ENCODE measurements at regions not wholly inside any gene's neighbourhood (a gene's known extent, or its start where the extent isn't known, plus 50 kb on each side); places are given as distances from the start of the nearest gene placed in this dataset.

GRCh38 chr3:23656199-23656598 is 149.6 kb upstream of the UBE2E1 start:
- Histone ChIP-seq H3K4me1 (ENCODE audit: control insufficient read depth, extremely low read depth, insufficient read depth, low read length) (no peaks in the 10 kb centered on the region), H3K79me2 (ENCODE audit: control insufficient read depth, insufficient read depth, low read length) (no peaks in the 10 kb centered on the region), H3K9ac (ENCODE audit: control insufficient read depth, extremely low read depth, insufficient read depth, low read length) (no peak overlapping the region), H3K9me1 (ENCODE audit: control insufficient read depth, extremely low read depth, insufficient read depth, low read length) (no peaks in the 10 kb centered on the region), H2AFZ (ENCODE audit: control insufficient read depth, low read length) (no peak overlapping the region), H3K9me3 (ENCODE audit: control insufficient read depth, low read depth, low read length) (no peaks in the 10 kb centered on the region), H3K36me3 (ENCODE audit: control insufficient read depth in 2 of 2, extremely low read depth in 1 of 2, insufficient read depth in 2 of 2, low read length in 2 of 2) (no peaks in the 10 kb centered on the region), H4K20me1 (ENCODE audit: control insufficient read depth, extremely low read depth, insufficient read depth, low read length) (no peaks in the 10 kb centered on the region), H3K4me2 (ENCODE audit: control insufficient read depth, extremely low read depth, insufficient read depth, low read depth, low read length) (no peak overlapping the region), H3K27me3 (ENCODE audit: control insufficient read depth, extremely low read depth, insufficient read depth, low read length) (no peaks in the 10 kb centered on the region), H3K4me3 (ENCODE audit: control insufficient read depth in 2 of 3, extremely low read depth in 1 of 3, insufficient read depth in 2 of 3, low read depth in 1 of 3, low read length in 3 of 3) (no peak overlapping the region), H3K27ac (ENCODE audit: control insufficient read depth, insufficient read depth, low read length) (no peak overlapping the region)
- no peak for DNase-seq (ENCODE audit: low read depth, low spot score)
- no peak for TF ChIP-seq EZH2 (IDR thresholded peaks at IDR 0.05; ENCODE audit: low read length)
- TF ChIP-seq CTCF (optimal IDR thresholded peaks at IDR 0.05 in 1 of 3, IDR thresholded peaks at IDR 0.05 in 1 of 3, conservative IDR thresholded peaks at IDR 0.05 in 1 of 3; ENCODE audit: extremely low read depth in 1 of 3, insufficient read depth in 2 of 3, low read length in 3 of 3), result no peak
- dilution Hi-C loops (cut with MboI; ENCODE audit: extremely low pct_ligation_motif_present, low sequenced_read_pairs), result no loop called here
- FAIRE-seq, result no peak

GRCh38 chr3:23656821-23657220 is 148.9 kb upstream of the UBE2E1 start:
- Histone ChIP-seq H3K36me3 (ENCODE audit: control insufficient read depth in 2 of 2, extremely low read depth in 1 of 2, insufficient read depth in 2 of 2, low read length in 2 of 2) (no peaks in the 10 kb centered on the region), H3K9ac (ENCODE audit: control insufficient read depth, extremely low read depth, insufficient read depth, low read length) (no peak overlapping the region), H3K79me2 (ENCODE audit: control insufficient read depth, insufficient read depth, low read length) (no peaks in the 10 kb centered on the region), H3K27ac (ENCODE audit: control insufficient read depth, insufficient read depth, low read length) (no peak overlapping the region), H3K9me1 (ENCODE audit: control insufficient read depth, extremely low read depth, insufficient read depth, low read length) (no peaks in the 10 kb centered on the region), H3K27me3 (ENCODE audit: control insufficient read depth, extremely low read depth, insufficient read depth, low read length) (no peaks in the 10 kb centered on the region), H3K4me2 (ENCODE audit: control insufficient read depth, extremely low read depth, insufficient read depth, low read depth, low read length) (no peak overlapping the region), H3K4me1 (ENCODE audit: control insufficient read depth, extremely low read depth, insufficient read depth, low read length) (no peaks in the 10 kb centered on the region), H2AFZ (ENCODE audit: control insufficient read depth, low read length) (no peak overlapping the region), H4K20me1 (ENCODE audit: control insufficient read depth, extremely low read depth, insufficient read depth, low read length) (no peaks in the 10 kb centered on the region), H3K4me3 (ENCODE audit: control insufficient read depth in 2 of 3, extremely low read depth in 1 of 3, insufficient read depth in 2 of 3, low read depth in 1 of 3, low read length in 3 of 3) (no peak overlapping the region), H3K9me3 (ENCODE audit: control insufficient read depth, low read depth, low read length) (no peaks in the 10 kb centered on the region)
- DNase-seq (ENCODE audit: low read depth, low spot score) (no peak), FAIRE-seq (no peak)
- dilution Hi-C loops (cut with MboI; ENCODE audit: extremely low pct_ligation_motif_present, low sequenced_read_pairs), result no loop called here
- TF ChIP-seq CTCF (optimal IDR thresholded peaks at IDR 0.05 in 1 of 3, IDR thresholded peaks at IDR 0.05 in 1 of 3, conservative IDR thresholded peaks at IDR 0.05 in 1 of 3; ENCODE audit: extremely low read depth in 1 of 3, insufficient read depth in 2 of 3, low read length in 3 of 3) (no peak), EZH2 (IDR thresholded peaks at IDR 0.05; ENCODE audit: low read length) (no peak)

Measured in keratinocyte (primary cell).